ENCODE measurements at regions not wholly inside any gene's neighbourhood (a gene's known extent, or its start where the extent isn't known, plus 50 kb on each side); places are given as distances from the start of the nearest gene placed in this dataset.

DNA sequence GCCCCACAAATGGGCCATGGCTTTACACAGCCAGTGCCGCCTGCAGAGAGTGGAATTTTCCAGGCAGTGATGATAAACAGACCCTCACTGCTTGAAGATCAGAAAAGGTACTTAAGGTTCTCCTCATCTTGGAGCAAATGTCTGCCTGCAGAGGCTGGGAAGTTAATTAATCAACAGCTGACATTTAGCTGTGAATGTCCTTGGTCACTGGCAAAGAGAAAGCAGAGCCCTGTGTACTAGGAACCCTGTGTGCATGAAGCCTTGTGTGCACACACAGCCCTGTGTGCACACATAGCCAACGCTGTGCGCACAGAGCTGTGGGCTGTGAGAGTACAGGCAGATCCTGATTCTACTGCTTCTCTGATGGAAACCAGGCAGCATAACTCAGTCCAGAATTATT is 291.6 kb upstream of the MKI67 start:
- TF ChIP-seq POLR2AphosphoS5 (IDR thresholded peaks at IDR 0.05; ENCODE audit: low read depth, low read length): no peak
- TF ChIP-seq SIN3A (IDR thresholded peaks at IDR 0.05; ENCODE audit: borderline replicate concordance, insufficient read depth, low read length): no peak
- TF ChIP-seq TAF1 (IDR thresholded peaks at IDR 0.05; ENCODE audit: borderline replicate concordance, insufficient read depth, low read length): no peak
- TF ChIP-seq, protein P1, sequence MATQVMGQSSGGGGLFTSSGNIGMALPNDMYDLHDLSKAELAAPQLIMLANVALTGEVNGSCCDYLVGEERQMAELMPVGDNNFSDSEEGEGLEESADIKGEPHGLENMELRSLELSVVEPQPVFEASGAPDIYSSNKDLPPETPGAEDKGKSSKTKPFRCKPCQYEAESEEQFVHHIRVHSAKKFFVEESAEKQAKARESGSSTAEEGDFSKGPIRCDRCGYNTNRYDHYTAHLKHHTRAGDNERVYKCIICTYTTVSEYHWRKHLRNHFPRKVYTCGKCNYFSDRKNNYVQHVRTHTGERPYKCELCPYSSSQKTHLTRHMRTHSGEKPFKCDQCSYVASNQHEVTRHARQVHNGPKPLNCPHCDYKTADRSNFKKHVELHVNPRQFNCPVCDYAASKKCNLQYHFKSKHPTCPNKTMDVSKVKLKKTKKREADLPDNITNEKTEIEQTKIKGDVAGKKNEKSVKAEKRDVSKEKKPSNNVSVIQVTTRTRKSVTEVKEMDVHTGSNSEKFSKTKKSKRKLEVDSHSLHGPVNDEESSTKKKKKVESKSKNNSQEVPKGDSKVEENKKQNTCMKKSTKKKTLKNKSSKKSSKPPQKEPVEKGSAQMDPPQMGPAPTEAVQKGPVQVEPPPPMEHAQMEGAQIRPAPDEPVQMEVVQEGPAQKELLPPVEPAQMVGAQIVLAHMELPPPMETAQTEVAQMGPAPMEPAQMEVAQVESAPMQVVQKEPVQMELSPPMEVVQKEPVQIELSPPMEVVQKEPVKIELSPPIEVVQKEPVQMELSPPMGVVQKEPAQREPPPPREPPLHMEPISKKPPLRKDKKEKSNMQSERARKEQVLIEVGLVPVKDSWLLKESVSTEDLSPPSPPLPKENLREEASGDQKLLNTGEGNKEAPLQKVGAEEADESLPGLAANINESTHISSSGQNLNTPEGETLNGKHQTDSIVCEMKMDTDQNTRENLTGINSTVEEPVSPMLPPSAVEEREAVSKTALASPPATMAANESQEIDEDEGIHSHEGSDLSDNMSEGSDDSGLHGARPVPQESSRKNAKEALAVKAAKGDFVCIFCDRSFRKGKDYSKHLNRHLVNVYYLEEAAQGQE (IDR thresholded peaks at IDR 0.05; ENCODE audit: insufficient read depth in 1 of 2, low read depth in 2 of 2, low read length in 2 of 2): no peak
- no peak for TF ChIP-seq FOXP2 (optimal IDR thresholded peaks at IDR 0.05; ENCODE audit: borderline replicate concordance, extremely low read depth, extremely low read length, insufficient read depth)

All from PFSK-1 (cell line).